Activated T-helper 17 cell treated with anti-CD3 and anti-CD28 coated beads, Interleukin-2, amount 50 U/mL, for 72 hours (primary cell): ENCODE measurements at regions not wholly inside any gene's neighbourhood (a gene's known extent, or its start where the extent isn't known, plus 50 kb on each side); places are given as distances from the start of the nearest gene placed in this dataset.
"Not testable (repeated sequence)": the region's sequence is repeated elsewhere in the genome, so short reads cannot be mapped to it uniquely, and the experiment has no call there.

ENCODE experiments used
- ATAC-seq: fragments of 150-1000 bp; cut with Tn5 transposase; replicated peaks from 2 replicates; pipeline ENCODE4 v1.10.0; 2021; ENCODE audit warnings: mild to moderate bottlenecking, moderate library complexity
- H3K27ac Mint-ChIP-seq: one replicate; pipeline ENCODE4 v1.8.0; 2022; ENCODE audit warnings: mixed read lengths
- H3K27me3 Mint-ChIP-seq: one replicate; pipeline ENCODE4 v1.8.0; 2022; ENCODE audit warnings: mixed read lengths
- H3K36me3 Mint-ChIP-seq: one replicate; pipeline ENCODE4 v1.8.0; 2022; ENCODE audit warnings: low read depth, mild to moderate bottlenecking, mixed read lengths
- H3K4me1 Mint-ChIP-seq: one replicate; pipeline ENCODE4 v1.8.0; 2022; ENCODE audit warnings: mixed read lengths
- H3K4me3 Mint-ChIP-seq: one replicate; pipeline ENCODE4 v1.8.0; 2022; ENCODE audit warnings: mild to moderate bottlenecking, mixed read lengths
- H3K9me3 Mint-ChIP-seq: one replicate; pipeline ENCODE4 v1.8.0; 2022; ENCODE audit warnings: mixed read lengths

GRCh38 chr10:61818251-61818650 lies 83.2 kb upstream of the ARID5B start:
- H3K4me1 Mint-ChIP-seq, H3K4me3 Mint-ChIP-seq, H3K27ac Mint-ChIP-seq, ATAC-seq, H3K36me3 Mint-ChIP-seq, H3K9me3 Mint-ChIP-seq, H3K27me3 Mint-ChIP-seq: not testable (repeated sequence)

- H3K4me1 Mint-ChIP-seq, result no peaks in the 10 kb centered on the region
- no peaks in the 10 kb centered on the region for H3K27me3 Mint-ChIP-seq
- ATAC-seq, result no peak
- no peak overlapping the region for H3K27ac Mint-ChIP-seq
- H3K9me3 Mint-ChIP-seq, result no peaks in the 10 kb centered on the region
- H3K36me3 Mint-ChIP-seq, result no peaks in the 10 kb centered on the region
- H3K4me3 Mint-ChIP-seq, result no peak overlapping the region
Observed at GRCh38 chr10:61819208-61819607, 82.3 kb upstream of the ARID5B start.

GRCh38 chr10:61821153-61821552 lies 80.3 kb upstream of the ARID5B start:
- Mint-ChIP-seq H3K4me3 (no peak overlapping the region), H3K36me3 (no peaks in the 10 kb centered on the region), H3K4me1 (no peaks in the 10 kb centered on the region), H3K9me3 (no peaks in the 10 kb centered on the region), H3K27me3 (no peaks in the 10 kb centered on the region), H3K27ac (no peak overlapping the region)
- ATAC-seq, result no peak

GRCh38 chr10:61821693-61822092 lies 79.8 kb upstream of the ARID5B start:
- no peaks in the 10 kb centered on the region for H3K36me3 Mint-ChIP-seq
- no peak overlapping the region for H3K27ac Mint-ChIP-seq
- no peaks in the 10 kb centered on the region for H3K27me3 Mint-ChIP-seq
- H3K4me3 Mint-ChIP-seq, result no peak overlapping the region
- ATAC-seq, result no peak
- no peaks in the 10 kb centered on the region for H3K9me3 Mint-ChIP-seq
- H3K4me1 Mint-ChIP-seq, result no peaks in the 10 kb centered on the region

- H3K36me3 Mint-ChIP-seq, result no peaks in the 10 kb centered on the region
- no peaks in the 10 kb centered on the region for H3K27me3 Mint-ChIP-seq
- ATAC-seq, result no peak
- no peaks in the 10 kb centered on the region for H3K4me1 Mint-ChIP-seq
- H3K4me3 Mint-ChIP-seq, result no peak overlapping the region
- no peak overlapping the region for H3K27ac Mint-ChIP-seq
- no peaks in the 10 kb centered on the region for H3K9me3 Mint-ChIP-seq
Observed at GRCh38 chr10:61822096-61822495, 79.4 kb upstream of the ARID5B start.

GRCh38 chr10:61822781-61823230 lies 78.7 kb upstream of the ARID5B start:
- no peaks in the 10 kb centered on the region for H3K9me3 Mint-ChIP-seq
- no peak overlapping the region for H3K4me3 Mint-ChIP-seq
- H3K27ac Mint-ChIP-seq, result no peak overlapping the region
- H3K27me3 Mint-ChIP-seq, result no peaks in the 10 kb centered on the region
- no peaks in the 10 kb centered on the region for H3K4me1 Mint-ChIP-seq
- ATAC-seq, result no peak
- H3K36me3 Mint-ChIP-seq, result no peaks in the 10 kb centered on the region

- Mint-ChIP-seq H3K4me3 (no peak overlapping the region), H3K36me3 (no peaks in the 10 kb centered on the region), H3K27me3 (no peaks in the 10 kb centered on the region), H3K9me3 (no peaks in the 10 kb centered on the region), H3K4me1 (no peaks in the 10 kb centered on the region), H3K27ac (no peak overlapping the region)
- no peak for ATAC-seq
Observed at GRCh38 chr10:61825001-61825400, 76.5 kb upstream of the ARID5B start.

- no peak for ATAC-seq
- H3K27ac Mint-ChIP-seq, result no peak overlapping the region
- no peaks in the 10 kb centered on the region for H3K9me3 Mint-ChIP-seq
- H3K4me1 Mint-ChIP-seq, result no peaks in the 10 kb centered on the region
- no peaks in the 10 kb centered on the region for H3K27me3 Mint-ChIP-seq
- no peak overlapping the region for H3K4me3 Mint-ChIP-seq
- H3K36me3 Mint-ChIP-seq, result no peaks in the 10 kb centered on the region
Observed at GRCh38 chr10:61825628-61826027, 75.9 kb upstream of the ARID5B start.

- Mint-ChIP-seq H3K4me1 (no peaks in the 10 kb centered on the region), H3K27ac (no peak overlapping the region), H3K36me3 (no peaks in the 10 kb centered on the region), H3K4me3 (no peak overlapping the region), H3K9me3 (no peaks in the 10 kb centered on the region), H3K27me3 (no peaks in the 10 kb centered on the region)
- no peak for ATAC-seq
Observed at GRCh38 chr10:61828034-61828433, 73.5 kb upstream of the ARID5B start.

- Mint-ChIP-seq H3K27me3 (no peaks in the 10 kb centered on the region), H3K4me3 (no peak overlapping the region), H3K36me3 (no peaks in the 10 kb centered on the region), H3K4me1 (no peaks in the 10 kb centered on the region), H3K9me3 (no peaks in the 10 kb centered on the region), H3K27ac (no peak overlapping the region)
- ATAC-seq, result no peak
Observed at GRCh38 chr10:61828788-61829187, 72.7 kb upstream of the ARID5B start.

GRCh38 chr10:61830072-61830845 lies 71.2 kb upstream of the ARID5B start:
- Mint-ChIP-seq H3K4me1 (peaks cover 4% of the 10 kb centered on the region), H3K36me3 (no peaks in the 10 kb centered on the region), H3K4me3 (no peak overlapping the region), H3K27ac (no peak overlapping the region), H3K27me3 (no peaks in the 10 kb centered on the region), H3K9me3 (no peaks in the 10 kb centered on the region)
- no peak for ATAC-seq

- Mint-ChIP-seq H3K9me3 (no peaks in the 10 kb centered on the region), H3K36me3 (no peaks in the 10 kb centered on the region), H3K4me1 (peaks cover 6% of the 10 kb centered on the region), H3K4me3 (no peak overlapping the region), H3K27ac (no peak overlapping the region), H3K27me3 (no peaks in the 10 kb centered on the region)
- ATAC-seq, result no peak
Observed at GRCh38 chr10:61830846-61831273, 70.6 kb upstream of the ARID5B start.

- no peak overlapping the region for H3K27ac Mint-ChIP-seq
- H3K4me1 Mint-ChIP-seq, result peaks cover 6% of the 10 kb centered on the region
- no peaks in the 10 kb centered on the region for H3K9me3 Mint-ChIP-seq
- H3K4me3 Mint-ChIP-seq, result no peak overlapping the region
- no peak for ATAC-seq
- H3K36me3 Mint-ChIP-seq, result no peaks in the 10 kb centered on the region
- H3K27me3 Mint-ChIP-seq, result no peaks in the 10 kb centered on the region
Observed at GRCh38 chr10:61832866-61833481, 68.5 kb upstream of the ARID5B start.

- peaks cover 6% of the 10 kb centered on the region for H3K4me1 Mint-ChIP-seq
- no peaks in the 10 kb centered on the region for H3K27me3 Mint-ChIP-seq
- no peak overlapping the region for H3K4me3 Mint-ChIP-seq
- H3K36me3 Mint-ChIP-seq, result no peaks in the 10 kb centered on the region
- no peak for ATAC-seq
- no peaks in the 10 kb centered on the region for H3K9me3 Mint-ChIP-seq
- H3K27ac Mint-ChIP-seq, result no peak overlapping the region
Observed at GRCh38 chr10:61834519-61834918, 67.0 kb upstream of the ARID5B start.
